ENCODE measurements at regions not wholly inside any gene's neighbourhood (a gene's known extent, or its start where the extent isn't known, plus 50 kb on each side); places are given as distances from the start of the nearest gene placed in this dataset.

DNA sequence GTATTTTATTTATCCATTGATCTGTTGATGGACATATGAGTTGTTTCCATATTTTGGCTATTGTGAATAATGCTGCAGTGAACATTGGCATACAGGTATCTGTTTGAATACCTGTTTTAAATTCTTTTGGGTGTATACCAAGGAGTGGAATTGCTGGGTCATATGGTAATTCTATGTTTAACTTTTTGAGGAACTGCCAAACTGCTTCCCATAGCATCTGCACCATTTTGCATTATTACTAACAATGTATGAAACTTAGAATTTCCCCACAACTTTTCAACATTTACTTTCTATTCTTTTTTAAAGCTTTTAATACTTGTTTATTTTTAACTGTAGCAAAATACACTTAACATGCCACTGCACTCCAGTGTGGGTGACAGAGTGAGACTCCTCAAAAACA lies 57.0 kb upstream of the MSN start:
- no peak for DNase-seq (ENCODE audit: low spot score)

GRCh38 chrX:65610040-65610439 lies 57.4 kb upstream of the MSN start:
- TF ChIP-seq CTCF (IDR thresholded peaks at IDR 0.05; ENCODE audit: extremely low read depth, missing control alignments): no peak
- no peak for DNase-seq (ENCODE audit: low spot score)

More for the DNA sequence above, 57.0 kb upstream of the MSN start:
- TF ChIP-seq CTCF (IDR thresholded peaks at IDR 0.05; ENCODE audit: extremely low read depth, missing control alignments): no peak

DNA sequence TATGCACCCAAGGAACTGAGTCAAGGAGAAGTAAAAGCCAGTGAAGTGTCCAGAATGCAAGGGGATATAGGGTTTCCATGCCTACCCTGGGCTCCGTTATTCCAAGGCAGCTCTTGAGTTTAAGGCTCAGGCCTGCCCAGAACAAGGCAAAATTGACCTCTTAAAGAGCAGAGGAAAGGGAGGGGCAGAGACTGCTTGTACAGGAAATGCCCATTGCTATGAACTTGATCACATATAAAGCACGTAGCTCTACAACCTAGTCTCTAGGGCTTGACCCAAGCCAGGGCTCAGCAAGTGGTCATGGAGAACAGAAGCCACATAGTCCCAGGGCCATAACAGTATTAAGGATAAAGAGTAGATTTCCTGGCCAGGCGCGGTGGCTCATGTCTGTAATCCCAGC lies 58.2 kb upstream of the MSN start:
- no peak for DNase-seq (ENCODE audit: low spot score)
- no peak for TF ChIP-seq CTCF (IDR thresholded peaks at IDR 0.05; ENCODE audit: extremely low read depth, missing control alignments)

GRCh38 chrX:65608026-65608425 lies 59.4 kb upstream of the MSN start:
- no peak for TF ChIP-seq CTCF (IDR thresholded peaks at IDR 0.05; ENCODE audit: extremely low read depth, missing control alignments)
- no peak for DNase-seq (ENCODE audit: low spot score)

- DNase-seq (ENCODE audit: low spot score): no peak
- no peak for TF ChIP-seq CTCF (IDR thresholded peaks at IDR 0.05; ENCODE audit: extremely low read depth, missing control alignments)
Observed at GRCh38 chrX:65607070-65607742, 60.2 kb upstream of the MSN start.

DNA sequence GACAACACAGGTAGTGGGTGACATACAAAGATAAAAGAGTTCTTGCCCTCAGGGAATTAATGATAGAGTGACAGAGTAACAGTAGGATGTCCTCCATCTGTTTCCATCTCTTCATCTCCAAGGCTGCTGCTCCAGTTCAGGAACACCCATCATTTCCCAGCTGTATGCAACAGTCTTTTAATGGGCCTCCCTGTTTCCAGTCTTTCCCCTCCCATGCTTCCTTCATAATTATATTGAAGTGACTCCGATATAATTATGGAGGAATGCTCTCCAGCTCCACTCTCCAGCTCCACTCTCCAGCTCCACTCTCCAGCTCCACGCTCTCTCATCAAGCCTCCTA lies 65.3 kb upstream of the MSN start:
- no peak for TF ChIP-seq CTCF (IDR thresholded peaks at IDR 0.05; ENCODE audit: extremely low read depth, missing control alignments)

DNA sequence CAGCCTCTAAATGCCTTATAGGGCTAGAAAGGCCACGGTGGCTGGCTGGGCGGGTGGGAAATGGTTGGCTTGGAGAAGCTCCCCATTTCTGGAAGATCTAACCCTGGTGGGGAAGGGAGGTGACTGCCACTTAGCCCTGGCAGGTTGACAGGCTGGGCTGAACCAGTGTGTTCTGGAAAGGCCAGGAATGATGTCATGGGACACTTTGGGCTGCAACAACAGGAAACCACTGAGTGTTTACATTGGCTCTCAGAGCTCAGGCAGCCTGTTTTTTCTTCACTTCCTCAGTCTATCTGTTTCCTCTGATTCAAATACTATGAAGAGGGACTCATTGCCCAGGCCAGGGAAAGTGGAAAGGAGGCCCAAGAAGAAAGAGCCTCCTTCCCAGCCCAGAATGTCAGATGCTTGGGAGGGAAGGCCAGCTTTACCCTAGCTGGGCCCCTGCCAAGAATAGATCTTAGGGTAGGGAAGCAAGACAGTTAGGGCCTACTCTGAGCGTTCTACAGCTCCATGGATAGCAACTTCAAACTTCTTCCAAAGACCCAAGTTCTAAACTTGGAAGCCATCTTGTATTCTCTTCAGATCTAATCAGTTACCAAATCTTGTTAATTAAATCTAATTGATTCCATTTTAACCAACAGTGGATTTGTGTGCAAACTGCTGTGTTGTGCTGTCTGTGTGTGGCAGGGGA lies 65.8 kb upstream of the MSN start:
- no peak for DNase-seq (ENCODE audit: low spot score)
- TF ChIP-seq CTCF (IDR thresholded peaks at IDR 0.05; ENCODE audit: extremely low read depth, missing control alignments): no peak

More for the DNA sequence above, 65.3 kb upstream of the MSN start:
- no peak for DNase-seq (ENCODE audit: low spot score)
